PFSK-1 (cell line): ENCODE measurements at regions not wholly inside any gene's neighbourhood (a gene's known extent, or its start where the extent isn't known, plus 50 kb on each side); places are given as distances from the start of the nearest gene placed in this dataset.

ENCODE experiments used
- FOXP2 ChIP-seq: optimal IDR thresholded peaks from 2 replicates; pipeline ENCODE3; 2011; ENCODE audit warnings: borderline replicate concordance, control low read depth, inconsistent platforms; ENCODE audit not compliant: insufficient read depth; ENCODE audit errors: extremely low read length, extremely low read depth
- POLR2AphosphoS5 ChIP-seq: IDR thresholded peaks from 2 replicates; pipeline ENCODE4 v1.6.1; 2012; ENCODE audit warnings: low read depth, mild to moderate bottlenecking, control low read depth, low read length, moderate library complexity
- SIN3A ChIP-seq: IDR thresholded peaks from 2 replicates; pipeline ENCODE4 v1.6.1; 2012; ENCODE audit warnings: mild to moderate bottlenecking, low read length, moderate library complexity, borderline replicate concordance; ENCODE audit not compliant: insufficient read depth
- TAF1 ChIP-seq: IDR thresholded peaks from 2 replicates; pipeline ENCODE4 v1.6.1; 2012; ENCODE audit warnings: low read length, control low read depth, borderline replicate concordance; ENCODE audit not compliant: insufficient read depth
- TF ChIP-seq, protein P1 (sequence below), 2 experiments: IDR thresholded peaks; 2 replicates each; pipeline versions ENCODE4 v1.6.1 to v1.8.0; 2011 to 2012; ENCODE audit warnings: low read depth in 2 of 2, low read length in 2 of 2, control low read depth in 1 of 2, inconsistent platforms in 1 of 2, mild to moderate bottlenecking in 1 of 2, moderate library complexity in 1 of 2; ENCODE audit not compliant: insufficient read depth in 1 of 2

DNA sequence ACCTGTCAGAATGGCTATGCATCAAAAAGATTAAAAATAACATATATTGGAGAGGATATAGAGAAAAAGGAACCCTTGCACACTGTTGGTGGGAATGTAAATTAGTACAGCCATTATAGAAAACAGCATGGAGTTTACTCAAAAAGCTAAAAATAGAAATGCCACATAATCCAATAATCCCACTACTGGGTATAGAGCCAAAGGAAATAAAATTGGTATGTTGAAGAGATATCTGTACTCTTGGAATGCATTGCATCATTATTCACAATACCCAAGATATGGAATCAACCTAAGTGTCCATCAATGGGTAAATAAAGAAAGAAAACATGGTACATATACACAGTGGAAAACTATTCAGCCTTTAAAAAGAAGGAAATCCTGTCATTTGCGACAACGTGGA lies 77.2 kb downstream of the C1D start:
- TF ChIP-seq SIN3A (no peak), FOXP2 (no peak), POLR2AphosphoS5 (no peak), TAF1 (no peak)
- TF ChIP-seq, protein P1, sequence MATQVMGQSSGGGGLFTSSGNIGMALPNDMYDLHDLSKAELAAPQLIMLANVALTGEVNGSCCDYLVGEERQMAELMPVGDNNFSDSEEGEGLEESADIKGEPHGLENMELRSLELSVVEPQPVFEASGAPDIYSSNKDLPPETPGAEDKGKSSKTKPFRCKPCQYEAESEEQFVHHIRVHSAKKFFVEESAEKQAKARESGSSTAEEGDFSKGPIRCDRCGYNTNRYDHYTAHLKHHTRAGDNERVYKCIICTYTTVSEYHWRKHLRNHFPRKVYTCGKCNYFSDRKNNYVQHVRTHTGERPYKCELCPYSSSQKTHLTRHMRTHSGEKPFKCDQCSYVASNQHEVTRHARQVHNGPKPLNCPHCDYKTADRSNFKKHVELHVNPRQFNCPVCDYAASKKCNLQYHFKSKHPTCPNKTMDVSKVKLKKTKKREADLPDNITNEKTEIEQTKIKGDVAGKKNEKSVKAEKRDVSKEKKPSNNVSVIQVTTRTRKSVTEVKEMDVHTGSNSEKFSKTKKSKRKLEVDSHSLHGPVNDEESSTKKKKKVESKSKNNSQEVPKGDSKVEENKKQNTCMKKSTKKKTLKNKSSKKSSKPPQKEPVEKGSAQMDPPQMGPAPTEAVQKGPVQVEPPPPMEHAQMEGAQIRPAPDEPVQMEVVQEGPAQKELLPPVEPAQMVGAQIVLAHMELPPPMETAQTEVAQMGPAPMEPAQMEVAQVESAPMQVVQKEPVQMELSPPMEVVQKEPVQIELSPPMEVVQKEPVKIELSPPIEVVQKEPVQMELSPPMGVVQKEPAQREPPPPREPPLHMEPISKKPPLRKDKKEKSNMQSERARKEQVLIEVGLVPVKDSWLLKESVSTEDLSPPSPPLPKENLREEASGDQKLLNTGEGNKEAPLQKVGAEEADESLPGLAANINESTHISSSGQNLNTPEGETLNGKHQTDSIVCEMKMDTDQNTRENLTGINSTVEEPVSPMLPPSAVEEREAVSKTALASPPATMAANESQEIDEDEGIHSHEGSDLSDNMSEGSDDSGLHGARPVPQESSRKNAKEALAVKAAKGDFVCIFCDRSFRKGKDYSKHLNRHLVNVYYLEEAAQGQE (IDR thresholded peaks at IDR 0.05; ENCODE audit: insufficient read depth in 1 of 2, low read depth in 2 of 2, low read length in 2 of 2) = no peak

DNA sequence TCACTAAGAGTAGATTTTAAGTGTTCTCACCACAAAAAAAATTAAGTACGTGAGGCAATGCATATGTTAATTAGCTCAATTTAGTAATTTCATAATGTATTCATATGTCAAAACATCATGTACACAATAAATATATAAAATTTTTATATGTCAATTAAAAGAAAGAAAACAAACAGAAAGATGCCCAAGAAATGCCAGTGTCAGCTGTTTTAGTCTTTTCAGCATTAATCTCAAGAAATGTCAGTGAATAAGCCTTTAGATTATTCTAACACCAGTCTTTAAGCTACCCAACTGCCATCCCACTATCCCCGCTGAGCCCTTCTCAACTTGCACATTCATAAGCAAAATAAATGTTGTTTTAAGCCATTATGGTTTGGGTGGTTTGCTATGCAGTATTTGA lies 76.5 kb downstream of the C1D start:
- TF ChIP-seq POLR2AphosphoS5 (no peak), TAF1 (no peak), SIN3A (no peak), FOXP2 (no peak)
- TF ChIP-seq, protein P1 (IDR thresholded peaks at IDR 0.05; ENCODE audit: insufficient read depth in 1 of 2, low read depth in 2 of 2, low read length in 2 of 2) = no peak
